Right lobe of liver (tissue), 4 donors: ENCODE measurements at regions not wholly inside any gene's neighbourhood (a gene's known extent, or its start where the extent isn't known, plus 50 kb on each side); places are given as distances from the start of the nearest gene placed in this dataset.

Experiments
- CTCF ChIP-seq, 4 donors: fragments of 200-600 bp in 3 of 4; fragments of 450-650 bp in 1 of 4; IDR thresholded peaks; one replicate each; pipeline versions ENCODE4 v1.5.1 to v1.8.0; 2016 to 2022; ENCODE audit warnings: antibody characterized with exemption in 4 of 4, mild to moderate bottlenecking in 2 of 4
- POLR2A ChIP-seq: fragments of 450-650 bp; IDR thresholded peaks from one replicate; pipeline ENCODE4 v1.6.1; 2017; ENCODE audit warnings: antibody characterized with exemption, mild to moderate bottlenecking
- donor health status: DM: no; HTN: no; CAD: no.
- donor health status: DM: no; HTN: no; CAD: no.
- donor health status: DM: no; HTN: yes; CAD: no.

- no peak for TF ChIP-seq CTCF (IDR thresholded peaks at IDR 0.05)
- no peak for TF ChIP-seq POLR2A
Measured at GRCh38 chr7:142697270-142697669, 52.0 kb upstream of the PRSS1 start.
